GM12874 (cell line): ENCODE measurements at regions not wholly inside any gene's neighbourhood (a gene's known extent, or its start where the extent isn't known, plus 50 kb on each side); places are given as distances from the start of the nearest gene placed in this dataset.

Experiments
- TF ChIP-seq, protein P1 (sequence below): IDR thresholded peaks from 2 replicates; pipeline ENCODE4 v1.5.1; 2011; ENCODE audit warnings: low read depth, mild to moderate bottlenecking, control low read depth, low read length, moderate library complexity; ENCODE audit not compliant: insufficient read depth

DNA sequence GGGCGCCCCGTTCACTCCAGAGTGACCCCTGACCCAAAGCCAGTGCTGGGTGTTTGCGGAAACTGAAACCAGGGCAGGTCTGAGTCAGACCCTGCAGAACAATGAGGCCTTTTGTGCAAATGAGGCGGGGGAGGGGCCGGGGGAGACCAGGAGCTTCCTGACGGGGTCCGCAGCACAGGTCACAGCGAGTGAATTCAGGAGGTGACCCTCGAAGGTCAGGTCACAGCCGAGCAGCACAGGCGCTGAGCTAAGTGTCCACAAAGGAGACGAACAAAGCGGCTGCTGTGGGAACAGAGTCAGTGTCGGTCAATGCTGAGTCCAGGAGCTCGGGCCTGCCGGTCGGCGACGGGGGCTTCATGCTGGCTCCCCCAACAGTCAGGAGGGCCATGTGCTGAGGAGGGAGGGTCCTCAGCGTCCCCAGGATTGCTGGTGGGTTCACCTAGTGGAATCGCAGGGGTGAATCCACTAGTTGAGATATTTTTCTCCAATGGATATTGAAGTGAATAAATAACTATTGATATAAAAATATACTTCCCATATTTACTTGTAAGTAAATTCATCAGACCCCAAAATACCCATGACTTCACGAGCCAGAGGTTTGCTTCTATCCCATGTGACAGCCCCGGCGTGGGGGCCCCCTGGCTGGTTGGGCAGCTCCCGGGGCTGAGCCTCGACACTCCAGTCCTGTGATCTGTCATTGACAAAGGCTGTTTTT, 188.4 kb upstream of the SULF2 start:
- TF ChIP-seq, protein P1, sequence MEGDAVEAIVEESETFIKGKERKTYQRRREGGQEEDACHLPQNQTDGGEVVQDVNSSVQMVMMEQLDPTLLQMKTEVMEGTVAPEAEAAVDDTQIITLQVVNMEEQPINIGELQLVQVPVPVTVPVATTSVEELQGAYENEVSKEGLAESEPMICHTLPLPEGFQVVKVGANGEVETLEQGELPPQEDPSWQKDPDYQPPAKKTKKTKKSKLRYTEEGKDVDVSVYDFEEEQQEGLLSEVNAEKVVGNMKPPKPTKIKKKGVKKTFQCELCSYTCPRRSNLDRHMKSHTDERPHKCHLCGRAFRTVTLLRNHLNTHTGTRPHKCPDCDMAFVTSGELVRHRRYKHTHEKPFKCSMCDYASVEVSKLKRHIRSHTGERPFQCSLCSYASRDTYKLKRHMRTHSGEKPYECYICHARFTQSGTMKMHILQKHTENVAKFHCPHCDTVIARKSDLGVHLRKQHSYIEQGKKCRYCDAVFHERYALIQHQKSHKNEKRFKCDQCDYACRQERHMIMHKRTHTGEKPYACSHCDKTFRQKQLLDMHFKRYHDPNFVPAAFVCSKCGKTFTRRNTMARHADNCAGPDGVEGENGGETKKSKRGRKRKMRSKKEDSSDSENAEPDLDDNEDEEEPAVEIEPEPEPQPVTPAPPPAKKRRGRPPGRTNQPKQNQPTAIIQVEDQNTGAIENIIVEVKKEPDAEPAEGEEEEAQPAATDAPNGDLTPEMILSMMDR: no peak

- TF ChIP-seq, protein P1: no peak
These were observed 187.6 kb upstream of the SULF2 start for GRCh38 chr20:47972916-47973309.

DNA sequence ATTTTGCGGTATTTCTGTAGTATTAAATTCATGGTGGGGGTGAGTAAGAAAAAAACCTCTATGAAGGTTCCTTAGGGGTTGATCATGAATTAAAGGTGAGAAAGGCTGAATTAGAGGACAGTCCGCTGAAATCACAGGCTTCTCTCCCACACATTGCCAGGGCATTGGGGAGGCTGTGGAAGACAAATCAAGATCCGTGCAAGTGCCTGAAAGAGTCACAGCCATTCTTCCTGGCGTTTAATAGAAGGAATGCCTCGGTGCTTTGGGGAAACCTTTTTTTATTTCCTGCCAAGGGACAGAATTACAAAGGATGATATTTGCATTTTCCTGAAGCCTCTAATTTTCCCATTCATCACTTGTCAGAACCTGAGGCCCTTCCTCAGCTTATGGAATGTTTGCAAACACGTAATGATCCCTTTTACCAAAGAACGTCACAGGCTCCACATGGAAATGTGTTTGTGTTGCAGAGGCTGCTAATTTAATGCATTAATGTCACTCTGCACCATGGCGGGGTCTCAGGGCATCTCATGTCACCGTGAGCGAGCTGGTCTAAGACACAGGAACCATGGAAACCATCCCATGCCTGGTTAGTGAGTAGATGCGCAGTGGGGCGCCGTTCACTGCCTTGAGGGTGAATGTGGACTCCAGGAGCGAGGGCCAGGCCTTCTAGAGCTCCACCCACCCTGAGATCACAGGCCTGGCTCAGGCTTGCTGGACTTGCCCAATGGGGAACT, 185.9 kb upstream of the SULF2 start:
- TF ChIP-seq, protein P1: no peak

DNA sequence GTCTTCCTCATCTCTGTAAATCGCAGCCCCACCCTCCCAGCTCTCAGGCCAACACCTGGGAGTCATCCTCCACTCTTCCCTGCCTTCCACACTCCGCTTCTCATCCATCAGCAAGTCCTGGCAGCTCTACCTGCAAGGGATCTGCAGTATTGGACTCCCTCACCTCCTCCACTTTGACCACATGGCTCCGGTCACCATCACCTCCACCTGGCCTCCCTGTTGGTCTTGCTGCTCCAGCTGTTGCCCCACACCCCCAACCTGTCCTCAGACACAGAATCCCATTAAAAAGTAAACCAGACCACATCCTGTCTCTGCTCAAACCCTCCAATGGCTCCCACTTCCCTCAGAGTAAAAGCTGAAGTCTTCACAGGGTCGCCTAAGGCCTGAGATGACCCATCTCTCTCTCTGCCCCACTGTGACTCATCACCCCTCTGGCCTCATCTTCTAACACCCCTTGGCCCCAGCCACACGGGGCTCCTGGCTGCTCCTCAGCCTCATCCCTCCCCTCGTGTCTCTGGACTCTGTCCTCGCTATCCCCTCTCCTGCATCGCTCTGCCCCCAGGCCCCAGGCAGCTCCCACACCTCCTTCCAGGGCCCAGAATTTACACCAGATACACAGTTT, 185.1 kb upstream of the SULF2 start:
- TF ChIP-seq, protein P1: no peak

GRCh38 chr20:47969426-47969825, 184.1 kb upstream of the SULF2 start:
- TF ChIP-seq, protein P1: no peak

GRCh38 chr20:47968541-47969310, 183.4 kb upstream of the SULF2 start:
- TF ChIP-seq, protein P1: no peak

- TF ChIP-seq, protein P1: no peak
These were observed 178.9 kb upstream of the SULF2 start for GRCh38 chr20:47964149-47964548.
